ENCODE measurements at regions not wholly inside any gene's neighbourhood (a gene's known extent, or its start where the extent isn't known, plus 50 kb on each side); places are given as distances from the start of the nearest gene placed in this dataset.

DNA sequence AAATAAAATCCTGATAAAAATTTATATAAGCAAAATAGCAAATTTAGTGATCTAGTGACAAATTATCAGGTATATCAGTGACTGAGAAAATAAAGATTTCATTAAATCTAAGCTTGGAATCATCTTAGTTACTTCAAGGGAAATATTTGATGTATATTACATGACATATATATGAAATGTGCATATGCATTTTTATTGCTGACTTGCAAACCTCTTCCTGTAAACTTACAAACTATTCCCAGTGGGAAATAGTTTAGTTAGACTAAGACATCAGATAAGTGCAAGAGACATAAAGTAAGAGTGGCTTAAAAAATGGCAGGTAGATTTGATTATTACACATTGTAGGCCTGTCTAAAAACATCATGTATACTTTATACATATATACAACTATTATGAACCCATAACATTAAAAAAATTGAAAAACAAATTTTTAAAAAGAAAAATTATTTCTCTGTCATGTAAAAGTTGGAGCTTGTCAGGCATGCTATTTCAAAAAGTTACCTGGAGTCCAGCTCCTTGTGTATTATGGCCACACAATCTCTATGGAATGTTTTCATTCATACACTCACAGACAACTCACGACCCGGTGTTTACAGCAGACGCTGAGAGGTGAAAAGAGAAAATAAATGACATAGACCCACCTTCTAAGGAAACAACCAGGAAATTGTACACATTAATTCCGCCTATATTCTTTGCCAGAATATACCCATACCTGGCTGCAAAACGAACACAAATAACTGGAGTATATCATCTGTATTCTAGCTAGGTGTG, 724.5 kb downstream of the SLITRK6 start:
- TF ChIP-seq SIN3A (IDR thresholded peaks at IDR 0.05; ENCODE audit: low read depth) (no peak), EZH2 (IDR thresholded peaks at IDR 0.05) (no peak), POLR2A (IDR thresholded peaks at IDR 0.05; ENCODE audit: borderline replicate concordance, extremely low read depth, insufficient read depth, insufficient read length) (no peak), EZH2phosphoT487 (IDR thresholded peaks at IDR 0.05; ENCODE audit: borderline replicate concordance) (no peak)
- TF ChIP-seq, protein P1, sequence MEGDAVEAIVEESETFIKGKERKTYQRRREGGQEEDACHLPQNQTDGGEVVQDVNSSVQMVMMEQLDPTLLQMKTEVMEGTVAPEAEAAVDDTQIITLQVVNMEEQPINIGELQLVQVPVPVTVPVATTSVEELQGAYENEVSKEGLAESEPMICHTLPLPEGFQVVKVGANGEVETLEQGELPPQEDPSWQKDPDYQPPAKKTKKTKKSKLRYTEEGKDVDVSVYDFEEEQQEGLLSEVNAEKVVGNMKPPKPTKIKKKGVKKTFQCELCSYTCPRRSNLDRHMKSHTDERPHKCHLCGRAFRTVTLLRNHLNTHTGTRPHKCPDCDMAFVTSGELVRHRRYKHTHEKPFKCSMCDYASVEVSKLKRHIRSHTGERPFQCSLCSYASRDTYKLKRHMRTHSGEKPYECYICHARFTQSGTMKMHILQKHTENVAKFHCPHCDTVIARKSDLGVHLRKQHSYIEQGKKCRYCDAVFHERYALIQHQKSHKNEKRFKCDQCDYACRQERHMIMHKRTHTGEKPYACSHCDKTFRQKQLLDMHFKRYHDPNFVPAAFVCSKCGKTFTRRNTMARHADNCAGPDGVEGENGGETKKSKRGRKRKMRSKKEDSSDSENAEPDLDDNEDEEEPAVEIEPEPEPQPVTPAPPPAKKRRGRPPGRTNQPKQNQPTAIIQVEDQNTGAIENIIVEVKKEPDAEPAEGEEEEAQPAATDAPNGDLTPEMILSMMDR (IDR thresholded peaks at IDR 0.05 in 2 of 3, conservative IDR thresholded peaks at IDR 0.05 in 1 of 3; ENCODE audit: borderline replicate concordance in 1 of 3, insufficient read depth in 1 of 3, low read depth in 2 of 3, low read length in 2 of 3): no peak

All from HCT116 (cell line).